ENCODE measurements at regions not wholly inside any gene's neighbourhood (a gene's known extent, or its start where the extent isn't known, plus 50 kb on each side); places are given as distances from the start of the nearest gene placed in this dataset.

DNA sequence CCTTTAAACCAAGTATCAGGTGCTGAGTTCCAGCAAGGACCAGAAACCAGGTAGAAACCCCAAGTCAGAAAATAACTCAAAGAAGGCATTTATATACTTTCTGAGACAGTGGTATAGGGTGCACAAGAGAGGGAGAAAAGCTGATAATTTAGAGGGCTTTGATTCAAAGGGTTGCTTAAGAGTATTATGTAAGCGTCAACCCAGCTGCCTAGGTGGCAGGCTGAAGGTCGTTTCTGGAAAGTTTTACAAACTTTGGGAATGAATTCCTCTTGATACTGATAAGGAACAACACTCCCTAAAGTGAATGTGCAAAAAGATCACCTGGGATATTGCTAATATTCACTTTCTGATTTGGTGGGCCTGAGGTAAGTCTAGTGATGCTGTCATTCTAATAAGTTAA is 800.7 kb downstream of the MAFB start:
- Histone ChIP-seq H3K4me3 (ENCODE audit: low read depth, low read length) (no peak overlapping the region), H3K9me3 (ENCODE audit: control insufficient read depth, insufficient read depth, low read length) (no peaks in the 10 kb centered on the region), H3K27ac (ENCODE audit: low read depth, low read length) (no peak overlapping the region), H3K27me3 (ENCODE audit: control insufficient read depth, insufficient read depth, low read length) (no peaks in the 10 kb centered on the region)
- TF ChIP-seq, protein P1, sequence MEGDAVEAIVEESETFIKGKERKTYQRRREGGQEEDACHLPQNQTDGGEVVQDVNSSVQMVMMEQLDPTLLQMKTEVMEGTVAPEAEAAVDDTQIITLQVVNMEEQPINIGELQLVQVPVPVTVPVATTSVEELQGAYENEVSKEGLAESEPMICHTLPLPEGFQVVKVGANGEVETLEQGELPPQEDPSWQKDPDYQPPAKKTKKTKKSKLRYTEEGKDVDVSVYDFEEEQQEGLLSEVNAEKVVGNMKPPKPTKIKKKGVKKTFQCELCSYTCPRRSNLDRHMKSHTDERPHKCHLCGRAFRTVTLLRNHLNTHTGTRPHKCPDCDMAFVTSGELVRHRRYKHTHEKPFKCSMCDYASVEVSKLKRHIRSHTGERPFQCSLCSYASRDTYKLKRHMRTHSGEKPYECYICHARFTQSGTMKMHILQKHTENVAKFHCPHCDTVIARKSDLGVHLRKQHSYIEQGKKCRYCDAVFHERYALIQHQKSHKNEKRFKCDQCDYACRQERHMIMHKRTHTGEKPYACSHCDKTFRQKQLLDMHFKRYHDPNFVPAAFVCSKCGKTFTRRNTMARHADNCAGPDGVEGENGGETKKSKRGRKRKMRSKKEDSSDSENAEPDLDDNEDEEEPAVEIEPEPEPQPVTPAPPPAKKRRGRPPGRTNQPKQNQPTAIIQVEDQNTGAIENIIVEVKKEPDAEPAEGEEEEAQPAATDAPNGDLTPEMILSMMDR (IDR thresholded peaks at IDR 0.05; ENCODE audit: low read depth, low read length), result no peak
- ChIA-PET CTCF (interaction anchor here (1.8 kb wide), 1 partner anchor 14 kb away, joined by 7 read pairs; no protein-coding TSS in a partner anchor), POLR2A (no interaction called here)
- DNase-seq (ENCODE audit: low read depth, low spot score), result no peak

- H3K9me3 ChIP-seq (ENCODE audit: control insufficient read depth, insufficient read depth, low read length), result no peaks in the 10 kb centered on the region
- POLR2A ChIA-PET, result no interaction called here
- no peak for DNase-seq (ENCODE audit: low read depth, low spot score)
- H3K27me3 ChIP-seq (ENCODE audit: control insufficient read depth, insufficient read depth, low read length), result no peaks in the 10 kb centered on the region
- TF ChIP-seq, protein P1 (IDR thresholded peaks at IDR 0.05; ENCODE audit: low read depth, low read length), result no peak
- no peak overlapping the region for H3K27ac ChIP-seq (ENCODE audit: low read depth, low read length)
- H3K4me3 ChIP-seq (ENCODE audit: low read depth, low read length), result no peak overlapping the region
- CTCF ChIA-PET, result interaction anchor here (1.8 kb wide), 1 partner anchor 13 kb away, joined by 7 read pairs; no protein-coding TSS in a partner anchor
Observed at GRCh38 chr20:39886650-39887190, 802.3 kb downstream of the MAFB start.

DNA sequence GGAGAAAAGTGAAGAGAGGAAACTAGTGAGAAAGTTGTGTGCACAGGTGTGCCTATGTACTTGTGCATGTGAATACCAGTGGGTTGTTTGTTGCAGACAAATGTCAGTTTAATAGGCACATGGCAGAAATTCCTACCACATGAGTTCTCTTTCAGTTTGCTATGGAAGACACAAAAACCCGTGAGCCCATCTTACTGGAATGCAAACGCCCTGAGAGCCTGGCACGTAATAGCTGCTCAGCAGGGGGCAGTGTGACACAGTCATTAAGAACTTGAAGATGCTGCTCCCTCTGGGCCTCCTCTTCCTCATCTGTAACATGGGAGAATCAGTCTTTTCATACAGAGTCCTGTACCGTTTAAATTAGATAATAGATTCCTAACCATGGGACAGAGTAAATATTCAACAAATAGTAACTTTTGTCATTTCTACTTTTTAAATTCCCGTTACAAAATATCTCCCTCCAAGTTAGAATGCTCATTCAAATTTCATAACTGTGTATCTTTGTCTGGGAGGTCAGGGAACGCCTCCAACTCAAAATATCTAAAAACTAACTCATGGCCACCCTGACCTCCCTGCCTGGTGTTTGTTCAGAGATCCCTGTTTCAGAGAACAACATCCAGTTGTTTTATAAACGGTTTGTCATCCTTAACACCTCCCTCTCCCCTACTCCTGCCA is 802.9 kb downstream of the MAFB start:
- H3K9me3 ChIP-seq (ENCODE audit: control insufficient read depth, insufficient read depth, low read length), result no peaks in the 10 kb centered on the region
- no peak overlapping the region for H3K27ac ChIP-seq (ENCODE audit: low read depth, low read length)
- TF ChIP-seq, protein P1 (IDR thresholded peaks at IDR 0.05; ENCODE audit: low read depth, low read length), result peak; percentile 51
- POLR2A ChIA-PET, result no interaction called here
- CTCF ChIA-PET, result no interaction called here
- no peaks in the 10 kb centered on the region for H3K27me3 ChIP-seq (ENCODE audit: control insufficient read depth, insufficient read depth, low read length)
- H3K4me3 ChIP-seq (ENCODE audit: low read depth, low read length), result no peak overlapping the region
- DNase-seq (ENCODE audit: low read depth, low spot score), result peak; percentile 63

DNA sequence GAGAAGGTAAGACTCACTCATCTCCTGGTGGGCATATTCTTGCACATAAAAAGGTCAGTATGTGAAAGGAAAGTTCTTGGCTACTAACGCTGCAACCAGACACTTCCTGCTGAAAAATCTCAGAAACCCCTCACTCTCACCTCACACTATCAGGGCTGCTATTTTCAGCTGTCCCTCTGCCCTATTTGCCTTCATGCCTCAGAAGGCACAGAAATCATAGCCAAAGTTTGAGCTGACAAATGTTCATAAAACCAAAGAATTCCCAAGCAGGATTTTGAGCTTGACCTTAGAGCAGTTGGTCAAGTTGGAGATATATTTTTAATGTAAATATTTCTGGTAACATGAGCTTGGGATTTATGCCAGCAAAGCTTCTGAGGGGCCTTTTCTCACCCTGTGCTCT is 806.2 kb downstream of the MAFB start:
- no peak overlapping the region for H3K4me3 ChIP-seq (ENCODE audit: low read depth, low read length)
- TF ChIP-seq, protein P1 (IDR thresholded peaks at IDR 0.05; ENCODE audit: low read depth, low read length), result no peak
- ChIA-PET CTCF (interaction anchor here (1.4 to 2.2 kb wide), 2 partner anchors 9 to 807 kb away, joined by 3 to 22 read pairs; no protein-coding TSS in a partner anchor), POLR2A (no interaction called here)
- no peaks in the 10 kb centered on the region for H3K9me3 ChIP-seq (ENCODE audit: control insufficient read depth, insufficient read depth, low read length)
- no peaks in the 10 kb centered on the region for H3K27me3 ChIP-seq (ENCODE audit: control insufficient read depth, insufficient read depth, low read length)
- no peak for DNase-seq (ENCODE audit: low read depth, low spot score)
- no peak overlapping the region for H3K27ac ChIP-seq (ENCODE audit: low read depth, low read length)

- H3K9me3 ChIP-seq (ENCODE audit: control insufficient read depth, insufficient read depth, low read length), result no peaks in the 10 kb centered on the region
- CTCF ChIA-PET, result interaction anchor here (2.0 kb wide), 1 partner anchor 10 kb away, joined by 6 read pairs; no protein-coding TSS in a partner anchor
- H3K27me3 ChIP-seq (ENCODE audit: control insufficient read depth, insufficient read depth, low read length), result no peaks in the 10 kb centered on the region
- POLR2A ChIA-PET, result no interaction called here
- TF ChIP-seq, protein P1 (IDR thresholded peaks at IDR 0.05; ENCODE audit: low read depth, low read length), result peak; percentile 19; the same call in 1 of the 2 replicates
- no peak for DNase-seq (ENCODE audit: low read depth, low spot score)
- H3K4me3 ChIP-seq (ENCODE audit: low read depth, low read length), result no peak overlapping the region
- no peak overlapping the region for H3K27ac ChIP-seq (ENCODE audit: low read depth, low read length)
Observed at GRCh38 chr20:39880890-39881289, 808.1 kb downstream of the MAFB start.

Measured in AG04450 (cell line).